ENCODE measurements at regions not wholly inside any gene's neighbourhood (a gene's known extent, or its start where the extent isn't known, plus 50 kb on each side); places are given as distances from the start of the nearest gene placed in this dataset.
"Not testable (repeated sequence)": the region's sequence is repeated elsewhere in the genome, so short reads cannot be mapped to it uniquely, and the experiment has no call there.

DNA sequence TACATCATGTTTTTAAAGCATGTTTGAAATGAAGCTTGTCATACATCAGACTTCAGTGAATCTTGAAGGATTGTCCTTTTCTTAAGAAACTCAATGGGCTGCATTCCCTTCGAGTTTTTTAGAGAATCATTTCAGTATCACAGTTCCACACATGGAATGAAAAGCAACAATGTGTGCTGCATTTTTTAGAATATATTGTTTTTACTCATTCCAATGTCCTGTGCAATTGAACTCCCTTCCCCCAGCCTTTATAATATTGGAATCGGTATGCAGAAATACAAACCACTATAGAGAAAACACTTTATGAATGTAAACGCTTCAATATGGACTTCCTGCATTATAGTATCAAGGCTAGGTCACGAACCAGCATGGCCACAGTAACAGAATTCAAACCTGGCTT, 634.4 kb downstream of the GATA3 start:
- TF ChIP-seq, protein P1, sequence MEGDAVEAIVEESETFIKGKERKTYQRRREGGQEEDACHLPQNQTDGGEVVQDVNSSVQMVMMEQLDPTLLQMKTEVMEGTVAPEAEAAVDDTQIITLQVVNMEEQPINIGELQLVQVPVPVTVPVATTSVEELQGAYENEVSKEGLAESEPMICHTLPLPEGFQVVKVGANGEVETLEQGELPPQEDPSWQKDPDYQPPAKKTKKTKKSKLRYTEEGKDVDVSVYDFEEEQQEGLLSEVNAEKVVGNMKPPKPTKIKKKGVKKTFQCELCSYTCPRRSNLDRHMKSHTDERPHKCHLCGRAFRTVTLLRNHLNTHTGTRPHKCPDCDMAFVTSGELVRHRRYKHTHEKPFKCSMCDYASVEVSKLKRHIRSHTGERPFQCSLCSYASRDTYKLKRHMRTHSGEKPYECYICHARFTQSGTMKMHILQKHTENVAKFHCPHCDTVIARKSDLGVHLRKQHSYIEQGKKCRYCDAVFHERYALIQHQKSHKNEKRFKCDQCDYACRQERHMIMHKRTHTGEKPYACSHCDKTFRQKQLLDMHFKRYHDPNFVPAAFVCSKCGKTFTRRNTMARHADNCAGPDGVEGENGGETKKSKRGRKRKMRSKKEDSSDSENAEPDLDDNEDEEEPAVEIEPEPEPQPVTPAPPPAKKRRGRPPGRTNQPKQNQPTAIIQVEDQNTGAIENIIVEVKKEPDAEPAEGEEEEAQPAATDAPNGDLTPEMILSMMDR (IDR thresholded peaks at IDR 0.05; ENCODE audit: insufficient read depth, low read depth, low read length): no peak
- DNase-seq (ENCODE audit: low read depth): no peak
- no peak overlapping the region for H3K4me3 ChIP-seq (ENCODE audit: low read depth, low read length)

DNA sequence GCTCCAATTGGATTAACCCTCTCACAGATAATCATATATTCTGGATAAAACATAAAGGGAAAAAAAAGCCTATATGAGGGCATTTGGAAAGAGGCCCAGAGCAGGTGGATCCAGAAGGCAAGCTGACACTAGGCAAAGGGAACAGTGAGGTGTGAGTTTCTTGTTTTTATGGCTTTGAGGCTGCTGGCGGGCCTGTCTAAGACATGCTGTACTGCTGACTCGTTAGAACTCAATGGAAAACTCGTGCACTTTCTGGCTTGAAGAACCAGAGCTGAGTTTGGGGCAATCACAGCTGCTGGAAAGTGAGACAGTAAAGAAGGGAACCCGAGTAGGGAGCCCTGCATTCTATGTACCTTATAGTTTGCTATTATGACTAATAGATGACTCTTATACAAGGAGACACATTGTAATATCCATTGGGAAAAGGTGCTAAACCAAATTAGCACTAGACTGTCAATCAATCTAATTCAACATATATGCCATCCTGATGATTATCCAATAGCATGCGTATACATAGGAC, 637.1 kb downstream of the GATA3 start:
- TF ChIP-seq, protein P1 (IDR thresholded peaks at IDR 0.05; ENCODE audit: insufficient read depth, low read depth, low read length): no peak
- H3K4me3 ChIP-seq (ENCODE audit: low read depth, low read length): no peak overlapping the region
- no peak for DNase-seq (ENCODE audit: low read depth)

- not testable (repeated sequence) for DNase-seq (ENCODE audit: low read depth); H3K4me3 ChIP-seq (ENCODE audit: low read depth, low read length)
These were observed 639.1 kb downstream of the GATA3 start for GRCh38 chr10:8693635-8694034.

- TF ChIP-seq, protein P1 (IDR thresholded peaks at IDR 0.05; ENCODE audit: insufficient read depth, low read depth, low read length): no peak
- DNase-seq (ENCODE audit: low read depth): no peak
- H3K4me3 ChIP-seq (ENCODE audit: low read depth, low read length): no peak overlapping the region
These were observed 642.3 kb downstream of the GATA3 start for GRCh38 chr10:8696746-8697145.

GRCh38 chr10:8700689-8701088, 646.2 kb downstream of the GATA3 start:
- TF ChIP-seq, protein P1 (IDR thresholded peaks at IDR 0.05; ENCODE audit: insufficient read depth, low read depth, low read length): no peak
- no peak overlapping the region for H3K4me3 ChIP-seq (ENCODE audit: low read depth, low read length)
- no peak for DNase-seq (ENCODE audit: low read depth)

DNA sequence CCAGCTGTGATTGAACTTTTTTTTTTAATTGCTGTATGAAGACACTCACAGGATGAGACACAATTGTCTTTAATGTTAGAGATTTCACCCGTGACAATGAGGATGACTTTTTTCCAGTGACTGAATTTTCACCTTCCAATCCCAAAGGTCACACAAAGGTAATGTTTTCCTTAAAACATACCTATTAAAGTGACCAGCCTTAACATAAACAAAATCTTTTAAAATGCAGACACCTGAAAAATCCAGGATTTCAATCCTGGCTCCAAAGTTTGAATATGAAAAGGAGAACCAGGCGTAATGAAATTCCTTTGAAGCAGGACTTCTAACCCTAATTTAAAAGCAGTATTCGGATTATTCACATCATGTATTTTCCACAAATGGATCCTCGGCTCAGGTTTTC, 647.7 kb downstream of the GATA3 start:
- no peak overlapping the region for H3K4me3 ChIP-seq (ENCODE audit: low read depth, low read length)
- no peak for DNase-seq (ENCODE audit: low read depth)
- TF ChIP-seq, protein P1 (IDR thresholded peaks at IDR 0.05; ENCODE audit: insufficient read depth, low read depth, low read length): no peak

DNA sequence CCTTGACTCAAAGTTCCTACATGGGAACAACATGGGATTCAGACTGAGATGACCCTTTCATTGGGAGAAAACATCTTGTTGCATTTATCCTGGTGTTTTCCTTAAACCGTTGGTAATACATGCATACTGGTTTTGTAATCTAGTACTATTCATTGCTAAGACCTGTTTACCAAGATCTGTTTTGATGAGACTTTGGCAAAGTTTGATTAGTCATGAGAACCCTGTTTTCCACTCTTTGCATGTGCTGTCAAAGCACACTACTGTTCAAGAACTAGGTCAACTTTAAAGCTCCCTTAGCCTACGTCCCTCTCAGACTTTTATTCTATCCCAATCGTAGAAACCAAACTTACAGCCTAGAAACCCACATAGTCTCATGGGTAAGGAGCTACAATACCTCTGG, 650.9 kb downstream of the GATA3 start:
- TF ChIP-seq, protein P1 (IDR thresholded peaks at IDR 0.05; ENCODE audit: insufficient read depth, low read depth, low read length): no peak
- no peak overlapping the region for H3K4me3 ChIP-seq (ENCODE audit: low read depth, low read length)
- DNase-seq (ENCODE audit: low read depth): no peak
